Stimulated activated CD4-positive, alpha-beta T cell treated with anti-CD3 and anti-CD28 coated beads, Interleukin-15, amount 100 ng/mL, for 24 hours (primary cell): ENCODE measurements at regions not wholly inside any gene's neighbourhood (a gene's known extent, or its start where the extent isn't known, plus 50 kb on each side); places are given as distances from the start of the nearest gene placed in this dataset.

ENCODE experiments used
- DNase-seq: peaks from one replicate; pipeline ENCODE4 v3.0.0-alpha.2; 2020

DNA sequence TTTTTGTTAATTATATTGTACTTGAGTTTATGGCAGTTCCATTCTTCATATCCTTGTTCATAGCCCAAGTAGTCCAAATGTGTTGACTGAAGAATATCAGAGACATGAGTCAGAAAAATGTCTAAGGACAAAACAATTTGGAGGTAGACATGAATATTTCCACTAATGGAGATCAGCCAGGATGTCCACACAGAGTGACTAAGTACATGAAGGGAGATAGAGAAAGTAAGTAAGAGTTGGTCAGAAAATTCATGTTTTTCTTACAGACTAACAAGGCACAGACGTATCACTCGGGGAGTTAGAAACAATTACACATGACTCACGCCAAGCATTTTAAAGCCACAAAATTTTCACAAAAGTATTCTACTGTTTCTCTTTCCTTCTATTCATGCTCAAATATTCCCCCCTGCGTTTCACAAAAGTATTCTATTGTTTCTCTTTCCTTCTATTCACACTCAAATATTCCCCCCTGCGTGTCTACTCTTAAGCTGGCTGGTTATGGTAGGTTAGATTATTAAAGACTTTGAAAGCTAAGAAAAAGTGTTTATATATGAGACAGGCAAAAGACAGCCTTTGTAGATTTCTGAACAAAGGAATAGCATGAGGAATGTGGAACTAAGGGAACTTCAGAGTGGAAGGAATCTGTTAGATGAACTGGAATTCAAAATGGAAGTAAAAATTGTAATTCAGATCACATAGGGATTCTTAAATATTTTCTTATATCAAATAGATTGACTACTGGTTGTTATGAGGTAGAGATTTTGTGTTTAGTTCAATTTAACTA lies 648.7 kb upstream of the CCDC54 start:
- no peak for DNase-seq

DNA sequence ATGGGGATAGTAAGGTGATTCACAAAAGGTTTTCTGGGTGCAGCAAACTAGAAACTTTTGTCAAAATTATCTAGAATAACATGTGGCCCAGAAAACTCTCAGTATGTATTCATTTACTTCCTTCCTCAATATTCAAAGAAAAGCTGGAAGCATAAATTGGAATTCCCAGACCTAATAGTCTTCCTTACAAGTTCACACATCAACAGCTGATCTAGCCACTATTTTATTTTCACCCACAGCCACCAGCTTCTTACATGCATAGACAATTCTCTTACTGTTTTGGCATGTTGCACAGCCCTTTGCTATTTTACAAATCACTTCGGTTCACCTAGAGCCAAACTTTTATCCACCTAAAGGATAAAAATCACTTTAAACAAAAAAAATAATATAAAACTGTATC lies 647.8 kb upstream of the CCDC54 start:
- no peak for DNase-seq

DNA sequence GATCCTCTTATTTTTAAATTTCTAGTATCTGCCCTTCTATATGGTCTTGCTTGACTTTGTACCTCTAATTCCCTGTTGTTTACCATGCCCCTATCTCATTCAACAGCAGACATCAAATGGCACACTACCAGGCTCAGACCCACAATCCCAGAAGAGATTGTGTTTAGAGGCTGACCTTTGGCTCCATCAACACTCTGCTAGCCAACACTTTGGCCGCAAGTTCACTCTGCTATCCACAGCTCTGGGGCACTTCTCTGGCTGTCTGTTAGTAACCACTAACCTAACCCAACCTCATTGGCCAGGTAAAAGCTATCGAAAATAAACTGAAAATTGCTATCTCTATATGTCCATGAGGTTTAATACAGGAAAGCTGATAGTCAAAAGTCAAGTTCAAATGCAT lies 646.0 kb upstream of the CCDC54 start:
- no peak for DNase-seq

DNA sequence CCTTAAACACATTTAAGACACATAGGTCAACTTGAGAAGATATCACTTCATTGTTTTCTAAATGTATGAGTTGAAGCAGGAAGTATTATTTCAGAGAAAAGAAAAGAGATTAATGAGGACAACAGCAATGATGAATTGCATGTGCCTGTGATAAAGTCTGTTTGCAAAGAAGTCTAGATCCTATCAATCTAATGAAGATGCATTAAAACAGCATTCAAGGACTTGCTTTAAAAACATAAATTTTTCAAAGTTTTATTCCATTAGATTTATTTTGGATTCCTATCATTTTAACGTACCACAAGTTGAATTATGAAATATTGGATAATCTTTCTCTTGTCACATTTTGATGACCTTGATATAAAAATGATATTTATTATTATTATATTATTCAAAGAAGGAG lies 642.5 kb upstream of the CCDC54 start:
- DNase-seq = no peak

DNA sequence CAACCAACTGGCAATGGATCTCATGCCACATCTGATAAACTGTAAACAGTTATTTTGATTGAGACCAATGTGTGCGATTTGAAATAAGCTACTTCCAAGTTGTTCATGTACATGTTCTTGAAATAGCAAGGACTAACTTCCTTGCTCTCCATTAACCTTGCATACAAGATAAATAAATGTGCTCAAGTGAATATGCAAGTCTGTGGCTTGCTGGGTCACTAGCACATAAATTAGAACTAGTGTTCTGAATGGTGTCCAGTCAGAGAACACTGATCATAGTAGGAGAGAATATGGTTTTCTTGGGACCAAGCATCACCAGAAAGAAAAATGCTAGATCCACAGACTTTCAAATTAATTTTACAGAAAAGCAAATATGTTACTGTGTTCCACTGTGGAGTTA lies 640.0 kb upstream of the CCDC54 start:
- DNase-seq = no peak

DNA sequence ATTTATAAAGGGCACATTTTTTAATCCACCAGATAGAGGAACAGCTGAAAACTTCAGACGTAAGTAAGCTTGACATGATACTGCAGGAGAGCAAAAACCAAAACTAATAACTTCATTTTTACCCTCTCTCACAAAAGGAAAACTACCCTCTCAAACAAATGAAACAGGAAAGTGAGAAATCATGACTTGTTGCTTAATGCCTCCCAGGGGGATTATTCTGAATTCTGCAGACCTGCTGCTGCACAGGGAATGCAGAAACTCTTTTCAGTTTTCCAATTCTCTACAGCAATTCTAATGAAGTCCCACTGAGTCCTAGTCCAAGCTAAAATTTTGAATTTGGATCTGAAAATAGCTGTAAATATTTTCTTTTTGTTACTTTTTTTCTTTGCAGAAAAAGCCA lies 637.1 kb upstream of the CCDC54 start:
- no peak for DNase-seq

DNA sequence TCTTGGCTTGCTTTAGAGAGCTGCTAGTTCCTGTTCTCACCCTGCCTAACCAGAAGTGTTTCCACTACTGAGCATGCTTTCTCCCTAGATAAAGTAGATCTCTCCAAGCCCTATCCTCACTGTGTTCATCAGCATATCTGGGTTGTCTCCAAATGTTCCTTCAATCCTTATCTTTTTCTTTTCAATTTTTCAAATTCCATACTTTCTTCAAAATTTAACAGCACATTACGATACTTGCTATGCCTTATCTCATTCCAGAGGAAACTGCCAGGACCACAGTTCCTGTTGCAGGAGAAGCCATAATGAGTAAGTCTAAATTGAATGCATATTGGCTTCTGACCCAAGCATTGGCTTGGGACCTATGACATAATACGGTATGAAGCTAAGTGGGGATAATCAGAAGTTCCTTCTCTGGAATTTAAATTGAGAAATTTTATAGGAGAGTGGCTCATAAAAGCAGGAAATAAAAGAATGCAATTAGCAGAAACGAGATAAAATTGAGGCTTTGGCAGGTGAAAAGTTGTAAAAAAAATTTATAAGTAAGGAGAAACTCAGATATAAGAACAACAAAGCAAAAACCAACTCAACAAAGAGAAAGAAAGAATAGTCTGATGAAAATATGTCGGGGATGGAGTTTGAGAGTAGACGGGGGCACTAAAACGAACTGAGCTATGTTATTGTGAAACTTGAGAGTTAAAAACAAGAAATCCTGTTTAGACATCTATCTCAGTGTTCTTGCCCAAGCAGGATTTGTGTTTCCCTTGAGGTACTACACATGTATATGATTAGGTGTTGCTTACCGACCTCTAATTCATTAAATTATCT lies 631.7 kb upstream of the CCDC54 start:
- no peak for DNase-seq

DNA sequence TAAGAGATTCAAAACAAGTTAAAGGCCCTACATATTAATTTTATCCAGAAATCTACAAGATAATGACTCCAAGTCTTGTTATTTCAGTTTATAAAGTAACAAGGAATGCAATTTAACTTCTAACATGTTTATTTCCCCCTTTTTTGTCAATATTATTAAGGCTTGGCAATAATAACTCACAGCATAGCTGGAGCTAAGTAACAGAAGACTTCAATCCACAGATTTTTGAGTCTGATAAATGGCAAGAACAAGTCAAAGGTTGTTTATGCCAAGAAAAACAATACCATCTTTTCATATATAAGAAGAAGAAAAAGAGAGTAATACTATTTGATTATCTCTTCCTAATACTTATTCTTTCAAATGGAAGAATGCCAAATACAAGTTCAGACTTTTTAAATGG lies 631.0 kb upstream of the CCDC54 start:
- no peak for DNase-seq

DNA sequence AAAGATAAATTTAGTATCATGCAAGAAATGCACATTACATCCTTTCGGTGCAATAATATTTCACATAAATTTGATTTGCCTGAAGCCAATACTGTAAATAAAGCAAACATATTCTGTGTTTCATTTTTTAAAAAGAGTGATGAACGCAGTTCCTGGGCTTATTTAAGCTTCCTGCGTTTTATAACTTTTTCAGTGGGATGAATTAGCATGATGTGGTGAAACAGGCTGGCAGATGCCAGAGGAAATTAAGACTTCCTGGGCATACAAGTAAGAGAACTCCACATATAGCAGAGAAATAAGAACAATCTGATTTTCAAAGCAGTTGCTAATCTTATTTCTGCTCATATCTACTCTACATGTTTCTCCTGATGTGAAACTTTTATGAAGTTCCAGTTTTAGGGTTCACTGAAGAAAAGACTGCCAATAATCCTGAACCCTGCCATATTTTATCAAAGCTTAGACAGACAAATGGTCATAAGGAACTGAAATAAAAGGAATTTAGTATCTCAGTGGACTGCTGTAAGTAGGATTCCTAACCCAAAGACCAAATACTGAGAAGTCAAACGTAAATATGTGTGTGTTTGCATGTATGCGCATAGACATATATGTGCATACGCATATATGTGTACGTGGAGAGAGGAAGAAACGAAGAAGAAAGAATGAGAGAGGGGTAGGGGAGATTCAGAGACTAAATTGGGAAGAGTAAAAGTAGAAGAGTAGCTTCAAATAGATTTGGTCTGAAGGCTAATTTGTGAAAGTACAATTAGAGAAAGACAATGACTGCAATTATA lies 628.6 kb upstream of the CCDC54 start:
- DNase-seq = no peak

DNA sequence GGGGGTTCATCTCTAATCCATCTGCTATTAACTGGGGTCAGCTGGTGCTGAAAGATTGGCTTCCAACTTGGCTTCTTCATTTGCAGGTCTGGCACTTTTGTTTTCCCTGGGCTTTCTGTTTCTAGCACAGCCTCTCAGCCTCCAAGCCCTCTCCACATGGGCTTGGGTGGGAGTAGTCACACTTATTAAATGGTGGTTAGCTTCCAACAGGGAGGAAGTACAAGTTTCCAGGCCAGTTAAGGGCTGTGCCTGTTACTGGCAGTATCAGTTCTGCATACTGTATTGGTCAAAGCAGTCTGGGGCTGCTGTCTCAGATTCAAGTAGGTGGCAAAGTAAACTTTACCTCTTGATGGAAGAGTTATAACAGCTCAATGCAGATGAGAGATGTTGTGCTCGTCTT lies 627.1 kb upstream of the CCDC54 start:
- no peak for DNase-seq

DNA sequence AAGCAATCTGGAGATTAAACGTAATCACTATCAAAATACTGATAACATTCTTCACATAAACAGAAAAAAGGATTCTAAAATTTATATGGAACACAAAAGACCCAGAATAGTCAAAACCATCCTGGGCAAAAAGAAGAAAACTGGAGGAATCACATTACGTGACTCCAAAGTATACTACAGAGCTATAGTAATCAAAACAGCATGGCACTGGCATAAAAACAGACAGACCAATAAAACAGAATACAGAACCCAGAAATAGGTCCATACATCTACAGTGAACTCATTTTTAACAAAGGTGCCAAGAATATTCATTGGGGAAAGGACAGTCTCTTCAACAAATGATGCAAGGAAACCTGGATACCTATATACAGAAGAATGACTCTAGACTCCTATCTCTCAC lies 621.9 kb upstream of the CCDC54 start:
- no peak for DNase-seq

DNA sequence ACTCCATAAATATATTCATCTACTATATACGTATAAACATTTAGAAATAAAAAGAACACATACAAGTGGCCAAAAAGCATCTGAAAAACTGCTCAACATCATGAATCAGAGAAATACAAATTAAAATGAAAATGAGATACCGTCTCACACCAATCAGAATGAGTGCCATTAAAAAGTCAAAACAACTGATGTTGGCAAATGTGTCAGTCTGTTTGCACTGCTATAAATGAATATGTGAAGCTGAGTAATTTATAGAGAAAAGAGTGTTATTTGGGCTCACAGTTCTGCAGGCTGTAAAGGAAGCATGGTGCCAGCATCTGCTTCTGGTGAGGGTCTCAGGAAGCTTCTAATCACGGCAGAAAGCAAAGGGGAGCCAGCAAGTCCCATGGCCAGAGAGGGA lies 620.3 kb upstream of the CCDC54 start:
- DNase-seq = no peak

DNA sequence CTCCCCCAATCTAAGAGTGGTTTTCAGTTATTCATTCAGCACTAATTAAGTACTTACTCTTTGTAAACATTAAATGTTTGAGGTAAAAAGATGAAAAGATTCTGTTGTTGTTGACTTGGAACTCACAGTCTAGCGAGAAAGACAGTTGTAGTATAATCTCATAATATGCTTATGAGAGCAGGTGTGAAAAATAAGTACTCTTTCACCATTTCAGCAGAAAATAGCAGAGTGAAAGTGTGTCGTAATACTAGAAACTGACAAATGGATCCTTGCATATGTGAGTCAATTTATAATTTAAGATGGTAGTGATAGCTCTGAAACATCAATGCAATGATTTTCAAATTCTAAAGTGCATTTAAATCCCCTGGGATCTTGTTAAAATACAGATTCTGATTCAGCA lies 618.8 kb upstream of the CCDC54 start:
- DNase-seq = no peak

DNA sequence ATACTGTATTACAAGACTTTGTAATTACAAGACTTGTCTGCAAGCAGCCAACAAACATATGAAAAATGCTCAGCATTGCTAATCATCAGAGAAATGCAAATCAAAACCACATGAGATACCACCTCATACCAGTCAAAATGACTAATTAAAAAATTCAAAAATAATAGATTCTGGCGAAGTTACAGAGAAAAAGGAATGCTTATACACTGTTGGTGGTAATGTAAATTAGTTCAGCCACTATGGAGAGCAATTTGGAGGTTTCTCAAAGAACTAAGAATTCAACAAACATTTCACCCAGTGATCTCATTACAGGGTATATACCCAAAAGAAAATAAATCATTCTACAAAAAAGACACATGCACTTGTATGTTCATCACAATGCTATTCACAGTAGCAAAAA lies 617.5 kb upstream of the CCDC54 start:
- DNase-seq = no peak

DNA sequence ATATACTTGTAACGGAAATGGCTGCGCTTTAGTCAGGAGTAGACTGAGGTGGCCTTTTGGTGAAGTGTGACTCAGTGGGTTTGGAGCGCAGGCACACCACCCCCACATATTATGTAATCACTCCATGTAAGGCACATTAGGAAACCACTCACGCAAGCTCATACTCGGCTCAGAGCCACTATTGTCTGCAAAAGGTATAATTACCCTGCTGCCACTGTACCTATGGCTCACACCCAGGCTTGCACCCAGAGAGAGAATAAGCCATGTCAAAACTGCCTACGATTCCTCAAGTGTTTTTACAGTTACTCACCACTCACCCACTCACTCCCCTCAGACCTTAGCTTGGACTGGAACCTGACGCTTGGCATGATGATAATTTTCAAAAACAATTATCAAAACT lies 611.9 kb upstream of the CCDC54 start:
- DNase-seq = no peak

DNA sequence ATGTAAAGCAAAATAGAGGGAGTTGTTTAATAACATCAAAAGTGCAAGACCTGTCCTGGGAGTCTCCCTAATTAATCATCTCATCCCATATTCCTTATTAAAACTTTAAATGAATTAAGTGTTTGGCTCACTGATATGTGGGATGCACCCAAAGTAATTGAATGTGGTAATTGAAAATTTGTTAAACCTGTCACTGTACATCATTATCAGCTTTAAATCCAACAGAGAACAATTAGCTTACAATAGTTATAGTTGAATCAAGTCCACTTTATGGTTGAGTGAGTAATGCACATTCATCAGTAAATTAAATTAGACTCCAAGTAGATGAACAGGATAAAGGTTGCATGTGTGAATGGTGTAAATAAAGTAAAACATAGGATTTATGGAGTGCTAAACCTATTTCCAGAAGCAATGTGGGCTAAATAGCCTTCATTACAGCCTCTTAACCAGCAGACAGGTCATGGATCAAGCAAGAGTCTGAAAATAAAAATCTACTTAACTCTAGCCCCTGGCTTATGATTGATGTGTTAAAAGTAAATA lies 608.2 kb upstream of the CCDC54 start:
- DNase-seq = no peak

DNA sequence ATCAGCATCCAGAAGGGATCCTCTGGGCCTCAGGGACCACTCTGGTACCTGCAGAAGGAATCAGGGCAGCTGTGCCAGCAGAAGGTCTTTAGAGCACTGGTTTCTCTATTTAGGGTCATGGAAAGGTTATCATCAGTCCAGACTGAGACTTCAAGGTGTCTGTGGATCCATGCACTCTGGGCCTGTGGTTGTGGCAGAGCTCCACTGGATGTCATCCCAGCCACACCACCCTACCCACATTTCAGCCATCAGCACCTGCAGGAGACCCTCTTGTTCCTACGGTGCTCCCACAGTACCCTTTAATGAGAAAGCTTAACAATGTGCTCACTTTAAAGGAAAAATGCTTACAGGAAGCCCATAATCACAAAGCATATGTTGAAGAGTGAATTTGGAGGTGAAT lies 603.4 kb upstream of the CCDC54 start:
- no peak for DNase-seq

DNA sequence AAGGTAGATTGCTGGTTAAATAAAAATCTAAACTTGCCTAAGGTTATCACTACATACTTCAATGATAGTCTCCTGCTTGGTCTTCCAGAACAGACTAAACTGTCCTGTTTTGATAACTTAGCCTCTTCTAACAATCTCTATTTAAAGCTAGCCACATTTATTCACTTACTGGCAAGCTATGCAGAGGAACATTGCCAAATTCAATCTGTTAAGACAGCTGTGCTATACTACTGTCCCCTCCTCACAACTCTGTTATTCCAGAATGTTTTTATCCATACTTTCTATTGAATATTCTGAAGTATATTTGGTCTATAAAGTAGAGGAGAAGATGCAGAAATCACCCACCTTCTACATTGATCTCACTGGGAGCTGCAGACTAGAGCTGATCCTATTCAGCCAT lies 594.0 kb upstream of the CCDC54 start:
- DNase-seq = no peak

DNA sequence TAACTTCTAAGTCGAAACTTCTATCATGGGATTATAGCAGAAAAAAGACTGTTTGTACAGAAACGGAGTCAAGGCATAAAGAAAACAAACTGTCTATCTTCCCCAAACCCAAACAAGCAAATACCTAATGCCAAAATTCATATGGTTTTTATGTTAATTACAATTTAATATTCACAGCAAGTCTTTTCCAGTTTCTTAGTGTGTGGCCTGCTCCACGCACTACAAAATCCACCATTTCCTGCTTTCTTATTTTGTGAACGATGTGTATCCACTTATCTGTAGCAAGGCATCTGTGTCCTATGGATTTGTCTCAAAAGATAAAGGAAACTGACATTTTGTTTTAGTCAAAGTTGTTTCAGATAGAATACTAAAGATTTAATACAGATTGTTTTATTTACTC lies 588.0 kb upstream of the CCDC54 start:
- no peak for DNase-seq

DNA sequence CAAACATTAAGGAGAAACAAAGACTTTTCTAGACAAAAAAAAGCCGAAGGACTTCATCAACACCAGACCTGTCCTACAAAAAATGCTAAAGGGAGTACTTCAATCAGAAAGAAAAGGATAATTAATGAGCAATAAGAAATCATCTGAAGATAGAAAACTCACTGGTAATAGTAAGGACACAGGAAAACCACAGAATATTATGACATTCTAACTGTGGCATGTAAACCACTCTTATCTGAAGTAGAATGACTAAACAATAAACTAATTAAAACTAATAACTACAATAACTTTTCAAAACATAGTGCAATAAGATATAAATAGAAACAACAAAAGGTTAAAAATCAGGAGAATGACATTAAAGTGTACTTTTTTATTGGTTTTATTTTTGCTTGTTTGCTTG lies 584.5 kb upstream of the CCDC54 start:
- DNase-seq = no peak

DNA sequence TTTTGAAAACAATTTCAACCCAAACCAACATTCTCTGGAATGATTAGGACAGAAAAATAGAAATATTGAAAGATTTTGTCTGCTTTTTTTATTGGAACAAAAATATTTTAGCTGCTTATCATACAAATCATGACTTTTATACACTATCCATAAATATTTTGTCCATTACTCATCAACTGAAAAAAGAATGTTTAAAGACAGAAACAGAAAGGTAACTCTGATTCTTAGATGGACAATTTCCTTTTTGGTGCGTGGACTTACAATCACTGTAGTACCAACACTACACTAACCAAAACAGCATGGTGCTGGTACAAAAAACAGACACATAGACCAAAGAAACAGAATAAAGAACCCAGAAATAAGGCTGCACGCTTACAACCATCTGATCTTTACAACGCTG lies 582.8 kb upstream of the CCDC54 start:
- no peak for DNase-seq

DNA sequence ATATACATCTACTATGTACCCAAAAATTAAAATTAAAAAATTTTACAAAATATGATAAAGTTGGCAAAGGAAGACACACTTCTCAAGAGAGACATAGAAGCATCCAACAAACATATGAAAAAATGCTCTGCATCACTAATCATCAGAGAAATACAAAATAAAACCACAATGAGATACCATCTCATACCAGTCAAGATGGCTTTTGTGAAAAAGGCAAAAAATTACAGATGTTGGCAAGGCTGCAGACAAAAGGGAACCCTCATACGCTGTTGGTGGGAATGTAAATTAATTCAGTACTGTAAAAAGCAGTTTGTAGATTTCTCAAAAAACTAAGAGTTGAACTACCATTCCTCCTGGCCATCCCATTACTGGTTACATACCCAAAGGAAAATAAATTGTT lies 581.7 kb upstream of the CCDC54 start:
- no peak for DNase-seq

DNA sequence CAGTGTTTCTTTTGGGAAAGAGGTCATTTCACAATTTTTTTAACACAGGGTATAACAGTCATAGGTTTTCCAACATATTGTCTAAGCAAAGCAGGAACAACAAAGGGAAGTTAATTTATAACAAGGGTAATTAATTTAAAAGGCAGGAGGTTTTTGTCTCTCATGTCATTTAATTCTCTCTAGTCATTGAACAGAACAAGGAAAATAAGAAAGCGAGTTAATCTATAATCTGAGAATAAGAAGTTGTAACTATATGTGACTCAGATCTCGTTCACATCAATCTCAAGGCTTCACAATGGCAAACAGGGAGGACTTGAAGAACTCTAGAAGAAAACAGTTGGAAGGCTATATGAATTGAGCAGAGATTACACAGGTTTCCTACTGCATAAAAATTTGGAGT lies 579.8 kb upstream of the CCDC54 start:
- DNase-seq = no peak

DNA sequence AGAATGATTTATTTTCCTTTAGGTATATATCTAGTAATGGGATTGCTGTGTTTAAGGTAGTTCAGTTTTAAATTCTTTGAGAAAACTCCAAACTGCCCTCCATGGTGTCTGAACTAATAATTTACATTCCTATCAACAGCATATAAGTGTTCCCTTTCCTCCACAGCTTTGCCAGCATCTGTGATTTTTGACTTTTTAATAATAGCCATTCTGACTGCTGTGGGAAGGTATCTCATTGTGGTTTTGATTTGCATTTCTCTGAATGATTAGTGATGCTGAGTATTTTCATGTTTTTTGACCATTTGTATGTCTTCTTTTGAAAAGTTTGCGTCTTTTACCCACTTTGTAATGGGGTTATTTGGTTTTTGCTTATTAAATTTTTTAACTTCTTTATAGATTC lies 571.6 kb upstream of the CCDC54 start:
- no peak for DNase-seq
